ENCODE measurements at regions not wholly inside any gene's neighbourhood (a gene's known extent, or its start where the extent isn't known, plus 50 kb on each side); places are given as distances from the start of the nearest gene placed in this dataset.

DNA sequence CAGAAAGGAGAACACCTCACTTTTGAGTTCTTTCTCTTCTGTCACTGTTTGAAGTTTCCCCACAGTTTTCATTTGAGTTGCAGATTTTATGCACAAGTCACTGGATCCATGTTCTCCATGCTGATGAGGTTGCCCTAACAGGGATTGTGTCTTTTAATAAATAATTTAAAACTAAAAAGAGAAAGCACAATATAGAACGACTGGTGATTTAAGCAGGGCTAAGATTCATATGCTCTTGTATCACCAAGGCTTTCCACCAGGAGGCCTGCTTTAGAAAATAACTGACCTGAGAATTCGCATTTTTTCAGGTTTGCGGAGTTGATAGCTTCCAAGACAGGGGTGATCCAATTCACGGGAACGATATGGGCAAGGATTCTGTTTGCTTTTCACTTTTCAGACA lies 252.0 kb upstream of the VEPH1 start:
- TF ChIP-seq, protein P1, sequence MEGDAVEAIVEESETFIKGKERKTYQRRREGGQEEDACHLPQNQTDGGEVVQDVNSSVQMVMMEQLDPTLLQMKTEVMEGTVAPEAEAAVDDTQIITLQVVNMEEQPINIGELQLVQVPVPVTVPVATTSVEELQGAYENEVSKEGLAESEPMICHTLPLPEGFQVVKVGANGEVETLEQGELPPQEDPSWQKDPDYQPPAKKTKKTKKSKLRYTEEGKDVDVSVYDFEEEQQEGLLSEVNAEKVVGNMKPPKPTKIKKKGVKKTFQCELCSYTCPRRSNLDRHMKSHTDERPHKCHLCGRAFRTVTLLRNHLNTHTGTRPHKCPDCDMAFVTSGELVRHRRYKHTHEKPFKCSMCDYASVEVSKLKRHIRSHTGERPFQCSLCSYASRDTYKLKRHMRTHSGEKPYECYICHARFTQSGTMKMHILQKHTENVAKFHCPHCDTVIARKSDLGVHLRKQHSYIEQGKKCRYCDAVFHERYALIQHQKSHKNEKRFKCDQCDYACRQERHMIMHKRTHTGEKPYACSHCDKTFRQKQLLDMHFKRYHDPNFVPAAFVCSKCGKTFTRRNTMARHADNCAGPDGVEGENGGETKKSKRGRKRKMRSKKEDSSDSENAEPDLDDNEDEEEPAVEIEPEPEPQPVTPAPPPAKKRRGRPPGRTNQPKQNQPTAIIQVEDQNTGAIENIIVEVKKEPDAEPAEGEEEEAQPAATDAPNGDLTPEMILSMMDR (optimal IDR thresholded peaks at IDR 0.05 in 1 of 3, IDR thresholded peaks at IDR 0.05 in 1 of 3, conservative IDR thresholded peaks at IDR 0.05 in 1 of 3; ENCODE audit: extremely low read depth in 1 of 3, insufficient read depth in 2 of 3, low read length in 3 of 3) = peak in 1 of 3 experiments; percentile 24
- no peak for TF ChIP-seq EZH2 (IDR thresholded peaks at IDR 0.05; ENCODE audit: low read length)
